ENCODE measurements at regions not wholly inside any gene's neighbourhood (a gene's known extent, or its start where the extent isn't known, plus 50 kb on each side); places are given as distances from the start of the nearest gene placed in this dataset.

DNA sequence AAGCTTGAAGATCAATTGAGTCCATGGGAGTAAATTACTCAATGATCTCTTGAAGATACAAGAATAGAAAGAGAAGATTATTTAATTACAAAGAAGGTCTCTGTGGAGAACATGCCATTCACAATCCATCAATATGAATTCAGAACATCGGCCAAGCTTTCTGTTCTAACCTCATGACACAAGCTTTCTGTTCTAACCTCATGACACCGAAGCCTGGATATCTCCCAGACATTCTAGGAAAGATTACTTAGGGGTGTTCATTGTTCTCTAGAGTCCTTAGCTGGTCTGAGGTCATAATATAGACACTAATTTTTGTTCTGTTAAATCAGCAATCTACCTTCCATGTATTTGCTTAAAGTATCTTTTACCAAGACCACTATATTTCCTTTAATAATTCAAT, 95.5 kb downstream of the RDH14 start:
- TF ChIP-seq POLR2AphosphoS5 (IDR thresholded peaks at IDR 0.05): no peak
- TF ChIP-seq CTCF (IDR thresholded peaks at IDR 0.05): no peak
- no peak for TF ChIP-seq POLR2A (IDR thresholded peaks at IDR 0.05)

Measured in breast epithelium (tissue), 3 donors.